ENCODE measurements at regions not wholly inside any gene's neighbourhood (a gene's known extent, or its start where the extent isn't known, plus 50 kb on each side); places are given as distances from the start of the nearest gene placed in this dataset.

DNA sequence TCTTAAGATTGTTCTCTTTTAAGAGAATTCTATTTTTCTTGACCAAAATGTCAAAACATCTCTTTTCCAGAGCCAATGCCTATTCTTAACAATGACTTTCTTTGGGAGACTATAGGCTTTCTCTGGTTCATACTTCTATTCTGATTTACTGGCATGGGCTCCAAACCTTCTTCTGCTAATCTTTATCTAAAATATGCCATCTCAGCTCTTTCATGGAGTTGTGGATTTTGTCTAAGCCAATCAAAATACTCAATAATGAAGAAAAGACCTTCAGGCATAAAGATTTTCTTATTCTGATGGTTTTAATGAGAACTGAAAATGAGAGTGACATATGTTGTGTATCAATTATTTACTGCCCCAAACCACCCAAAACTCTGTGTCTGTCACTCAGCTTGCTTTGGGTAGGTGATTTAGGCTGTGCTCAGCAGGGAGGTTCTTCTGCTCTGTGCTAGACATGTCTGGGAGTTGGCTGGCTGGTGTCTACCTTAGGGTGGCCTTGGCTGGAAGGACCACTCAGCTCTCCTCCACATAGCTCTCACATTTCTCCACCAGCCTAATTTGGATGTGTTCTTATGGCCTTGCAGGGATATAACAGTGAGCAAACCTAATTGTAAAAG lies 270.8 kb downstream of the PRDM2 start:
- intact Hi-C loops (cut with DNase I), result no loop called here
- no peak overlapping the region for H3K4me3 ChIP-seq
- peaks cover 0 to 8% (median 0%) of the 10 kb centered on the region in 3 donors for H3K9me3 ChIP-seq (replicated peaks in 1 of 3)
- no peak overlapping the region for H3K27ac ChIP-seq
- H3K36me3 ChIP-seq (replicated peaks in 1 of 2), result no peaks in the 10 kb centered on the region
- DNase-seq, result no peak
- TF ChIP-seq, protein P1, sequence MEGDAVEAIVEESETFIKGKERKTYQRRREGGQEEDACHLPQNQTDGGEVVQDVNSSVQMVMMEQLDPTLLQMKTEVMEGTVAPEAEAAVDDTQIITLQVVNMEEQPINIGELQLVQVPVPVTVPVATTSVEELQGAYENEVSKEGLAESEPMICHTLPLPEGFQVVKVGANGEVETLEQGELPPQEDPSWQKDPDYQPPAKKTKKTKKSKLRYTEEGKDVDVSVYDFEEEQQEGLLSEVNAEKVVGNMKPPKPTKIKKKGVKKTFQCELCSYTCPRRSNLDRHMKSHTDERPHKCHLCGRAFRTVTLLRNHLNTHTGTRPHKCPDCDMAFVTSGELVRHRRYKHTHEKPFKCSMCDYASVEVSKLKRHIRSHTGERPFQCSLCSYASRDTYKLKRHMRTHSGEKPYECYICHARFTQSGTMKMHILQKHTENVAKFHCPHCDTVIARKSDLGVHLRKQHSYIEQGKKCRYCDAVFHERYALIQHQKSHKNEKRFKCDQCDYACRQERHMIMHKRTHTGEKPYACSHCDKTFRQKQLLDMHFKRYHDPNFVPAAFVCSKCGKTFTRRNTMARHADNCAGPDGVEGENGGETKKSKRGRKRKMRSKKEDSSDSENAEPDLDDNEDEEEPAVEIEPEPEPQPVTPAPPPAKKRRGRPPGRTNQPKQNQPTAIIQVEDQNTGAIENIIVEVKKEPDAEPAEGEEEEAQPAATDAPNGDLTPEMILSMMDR (IDR thresholded peaks at IDR 0.05), result no peak
- no peak for TF ChIP-seq POLR2A (IDR thresholded peaks at IDR 0.05)
- H3K27me3 ChIP-seq, result no peaks in the 10 kb centered on the region
- H3K4me1 ChIP-seq (replicated peaks in 1 of 2), result no peaks in the 10 kb centered on the region

DNA sequence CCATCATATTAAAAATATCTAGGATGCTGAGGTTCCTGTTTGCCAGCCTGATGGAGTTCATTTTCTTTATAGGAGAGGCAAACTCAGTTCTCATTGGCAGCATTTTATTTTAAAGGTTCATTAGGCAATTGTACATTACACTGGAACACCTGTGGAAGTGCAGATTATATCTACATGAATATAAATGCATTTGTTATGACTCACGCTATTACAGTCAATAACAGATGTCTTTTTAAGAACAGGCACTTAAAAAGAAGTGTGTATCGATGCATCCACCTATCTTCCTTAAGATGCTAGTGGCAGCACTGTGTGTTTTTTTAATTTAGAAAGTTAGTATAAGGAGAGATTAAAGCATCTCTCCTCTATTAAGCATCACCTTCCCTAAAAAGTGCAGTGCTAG lies 276.5 kb downstream of the PRDM2 start:
- Histone ChIP-seq H3K27me3 (no peaks in the 10 kb centered on the region), H3K36me3 (replicated peaks in 1 of 2) (no peaks in the 10 kb centered on the region), H3K4me1 (replicated peaks in 1 of 2) (no peaks in the 10 kb centered on the region), H3K4me3 (no peak overlapping the region), H3K9me3 (replicated peaks in 1 of 3) (peaks cover 0 to under 1% (median 0%) of the 10 kb centered on the region in 3 donors), H3K27ac (no peak overlapping the region)
- TF ChIP-seq POLR2A (IDR thresholded peaks at IDR 0.05), result no peak
- TF ChIP-seq, protein P1 (IDR thresholded peaks at IDR 0.05), result no peak
- no peak for DNase-seq
- intact Hi-C loops (cut with DNase I), result no loop called here
- 83 to 92% (median 86%) methylated on average over 2 of the region's 2 CpGs for WGBS, 4 donors

DNA sequence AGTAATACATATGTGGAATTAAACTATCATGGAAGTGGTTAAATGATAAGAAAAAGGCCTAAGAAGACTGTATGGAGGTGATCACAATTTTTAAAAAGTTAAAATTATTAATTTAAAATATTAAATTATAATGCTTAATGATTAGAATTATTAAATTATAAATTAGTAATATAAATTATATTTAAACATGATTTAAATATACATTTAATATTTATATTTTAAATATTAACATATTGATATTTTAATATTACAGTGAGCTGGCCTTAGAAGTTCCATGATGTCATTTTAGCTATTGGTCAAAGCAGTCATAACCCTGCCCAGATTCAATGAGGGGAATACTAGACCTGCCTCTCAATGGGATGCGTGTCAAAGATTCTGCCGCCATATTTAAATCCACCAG lies 281.2 kb downstream of the PRDM2 start:
- intact Hi-C loops (cut with DNase I), result no loop called here
- H3K27me3 ChIP-seq, result no peaks in the 10 kb centered on the region
- no peaks in the 10 kb centered on the region for H3K4me1 ChIP-seq (replicated peaks in 1 of 2)
- no peaks in the 10 kb centered on the region for H3K36me3 ChIP-seq (replicated peaks in 1 of 2)
- 89 to 95% (median 93%) methylated on average over 2 of the region's 2 CpGs for WGBS, 4 donors
- H3K27ac ChIP-seq, result no peak overlapping the region
- no peak for DNase-seq
- TF ChIP-seq, protein P1 (IDR thresholded peaks at IDR 0.05), result no peak
- TF ChIP-seq POLR2A (IDR thresholded peaks at IDR 0.05), result no peak
- no peaks in the 10 kb centered on the region for H3K9me3 ChIP-seq (replicated peaks in 1 of 3)
- no peak overlapping the region for H3K4me3 ChIP-seq

DNA sequence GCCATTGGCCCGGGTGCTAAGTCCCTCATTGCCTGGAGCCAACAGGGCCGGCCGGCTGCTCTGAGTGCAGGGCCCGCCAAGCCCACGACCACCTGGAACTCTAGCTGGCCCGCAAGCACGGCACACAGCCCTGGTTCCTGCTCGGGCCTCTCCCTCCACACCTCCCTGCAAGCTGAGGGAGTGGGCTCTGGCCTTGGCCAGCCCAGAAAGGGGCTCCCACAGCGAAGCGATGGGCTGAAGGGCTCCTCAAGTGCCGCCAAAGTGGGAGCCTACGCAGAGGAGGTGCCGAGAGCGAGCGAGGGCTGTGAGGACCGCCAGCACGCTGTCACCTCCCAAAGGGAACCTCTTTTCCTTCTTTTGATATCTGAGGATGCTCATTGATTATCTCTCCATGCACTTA lies 283.4 kb downstream of the PRDM2 start:
- no peak for TF ChIP-seq POLR2A (IDR thresholded peaks at IDR 0.05)
- TF ChIP-seq, protein P1 (IDR thresholded peaks at IDR 0.05), result no peak
- Histone ChIP-seq H3K4me1 (replicated peaks in 1 of 2) (no peaks in the 10 kb centered on the region), H3K27me3 (no peaks in the 10 kb centered on the region), H3K4me3 (no peak overlapping the region), H3K9me3 (replicated peaks in 1 of 3) (no peaks in the 10 kb centered on the region), H3K27ac (no peak overlapping the region), H3K36me3 (replicated peaks in 1 of 2) (no peaks in the 10 kb centered on the region)
- intact Hi-C loops (cut with DNase I), result no loop called here
- no peak for DNase-seq
- WGBS, 4 donors, result 86 to 96% (median 89%) methylated on average over 9 to 17 of the region's 17 CpGs
